Vagina (tissue), 2 donors: ENCODE measurements at regions not wholly inside any gene's neighbourhood (a gene's known extent, or its start where the extent isn't known, plus 50 kb on each side); places are given as distances from the start of the nearest gene placed in this dataset.

ENCODE experiments used
- CTCF ChIP-seq, 3 experiments: fragments of 450-650 bp in 2 of 3; fragments of 200-600 bp in 1 of 3; sonication (generic) in 1 of 3; IDR thresholded peaks; one replicate each; pipeline ENCODE4 v1.5.1; 2017 to 2019; ENCODE audit warnings: antibody characterized with exemption in 3 of 3, mild to moderate bottlenecking in 2 of 3, moderate library complexity in 2 of 3
- POLR2A ChIP-seq, 2 donors: fragments of 450-650 bp; IDR thresholded peaks; one replicate each; pipeline ENCODE4 v1.6.1; 2017; ENCODE audit warnings: antibody characterized with exemption in 2 of 2, mild to moderate bottlenecking in 2 of 2, moderate library complexity in 2 of 2
- POLR2AphosphoS5 ChIP-seq, 2 donors: sonication (generic); formaldehyde crosslinking; IDR thresholded peaks; one replicate each; pipeline ENCODE4 v1.9.0; 2017; ENCODE audit warnings: antibody characterized with exemption in 2 of 2, mild to moderate bottlenecking in 2 of 2, low read depth in 1 of 2; ENCODE audit not compliant: insufficient read depth in 1 of 2

- no peak for TF ChIP-seq POLR2A (IDR thresholded peaks at IDR 0.05)
- no peak for TF ChIP-seq CTCF (IDR thresholded peaks at IDR 0.05)
- TF ChIP-seq POLR2AphosphoS5 (IDR thresholded peaks at IDR 0.05; ENCODE audit: insufficient read depth in 1 of 2, low read depth in 1 of 2): no peak
Observed at GRCh38 chr5:74461251-74461650, 179.3 kb downstream of the ENC1 start.
